ENCODE measurements at regions not wholly inside any gene's neighbourhood (a gene's known extent, or its start where the extent isn't known, plus 50 kb on each side); places are given as distances from the start of the nearest gene placed in this dataset.

DNA sequence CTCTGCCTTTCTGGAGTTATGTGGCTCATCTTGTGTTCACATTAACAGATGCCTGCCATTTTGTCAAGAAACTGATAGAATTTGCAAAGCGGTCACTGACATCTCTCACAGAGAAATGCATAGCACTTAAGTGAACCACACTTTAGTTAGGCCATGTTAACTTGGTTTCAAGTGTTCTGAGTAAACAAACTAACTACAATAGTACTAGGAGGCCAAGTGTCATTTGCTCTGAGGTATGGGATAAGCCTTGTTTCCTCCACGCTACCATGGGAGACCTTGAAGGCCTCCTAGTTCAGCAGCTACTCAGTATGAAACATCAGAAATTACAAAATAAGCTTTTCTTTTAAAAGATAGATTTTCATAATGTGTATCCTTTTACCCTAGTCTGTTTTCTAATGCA lies 143.5 kb upstream of the MARCKS start:
- TF ChIP-seq TAF1 (IDR thresholded peaks at IDR 0.05; ENCODE audit: borderline replicate concordance, insufficient read depth, low read length), result no peak
- TF ChIP-seq, protein P1, sequence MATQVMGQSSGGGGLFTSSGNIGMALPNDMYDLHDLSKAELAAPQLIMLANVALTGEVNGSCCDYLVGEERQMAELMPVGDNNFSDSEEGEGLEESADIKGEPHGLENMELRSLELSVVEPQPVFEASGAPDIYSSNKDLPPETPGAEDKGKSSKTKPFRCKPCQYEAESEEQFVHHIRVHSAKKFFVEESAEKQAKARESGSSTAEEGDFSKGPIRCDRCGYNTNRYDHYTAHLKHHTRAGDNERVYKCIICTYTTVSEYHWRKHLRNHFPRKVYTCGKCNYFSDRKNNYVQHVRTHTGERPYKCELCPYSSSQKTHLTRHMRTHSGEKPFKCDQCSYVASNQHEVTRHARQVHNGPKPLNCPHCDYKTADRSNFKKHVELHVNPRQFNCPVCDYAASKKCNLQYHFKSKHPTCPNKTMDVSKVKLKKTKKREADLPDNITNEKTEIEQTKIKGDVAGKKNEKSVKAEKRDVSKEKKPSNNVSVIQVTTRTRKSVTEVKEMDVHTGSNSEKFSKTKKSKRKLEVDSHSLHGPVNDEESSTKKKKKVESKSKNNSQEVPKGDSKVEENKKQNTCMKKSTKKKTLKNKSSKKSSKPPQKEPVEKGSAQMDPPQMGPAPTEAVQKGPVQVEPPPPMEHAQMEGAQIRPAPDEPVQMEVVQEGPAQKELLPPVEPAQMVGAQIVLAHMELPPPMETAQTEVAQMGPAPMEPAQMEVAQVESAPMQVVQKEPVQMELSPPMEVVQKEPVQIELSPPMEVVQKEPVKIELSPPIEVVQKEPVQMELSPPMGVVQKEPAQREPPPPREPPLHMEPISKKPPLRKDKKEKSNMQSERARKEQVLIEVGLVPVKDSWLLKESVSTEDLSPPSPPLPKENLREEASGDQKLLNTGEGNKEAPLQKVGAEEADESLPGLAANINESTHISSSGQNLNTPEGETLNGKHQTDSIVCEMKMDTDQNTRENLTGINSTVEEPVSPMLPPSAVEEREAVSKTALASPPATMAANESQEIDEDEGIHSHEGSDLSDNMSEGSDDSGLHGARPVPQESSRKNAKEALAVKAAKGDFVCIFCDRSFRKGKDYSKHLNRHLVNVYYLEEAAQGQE (IDR thresholded peaks at IDR 0.05; ENCODE audit: insufficient read depth in 1 of 2, low read depth in 2 of 2, low read length in 2 of 2), result no peak

DNA sequence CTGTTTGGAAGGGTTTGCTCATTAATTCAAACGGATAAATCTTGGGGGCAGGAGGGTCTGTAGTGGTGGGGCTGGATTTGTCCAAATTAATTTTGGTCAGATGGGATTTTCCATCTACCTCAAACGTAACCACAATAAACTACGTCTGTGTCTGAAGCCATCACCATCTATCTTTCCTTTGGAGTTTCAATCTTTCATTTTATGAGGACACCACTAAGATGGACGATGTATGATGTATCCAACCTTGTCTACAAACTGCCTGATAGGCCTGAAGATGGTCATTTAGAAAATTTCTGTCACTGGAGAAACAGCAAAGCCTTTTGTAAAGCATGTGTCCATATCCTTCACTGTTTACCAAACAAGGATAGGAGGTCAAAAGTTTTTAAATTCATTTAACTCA lies 138.6 kb upstream of the MARCKS start:
- TF ChIP-seq FOXP2 (optimal IDR thresholded peaks at IDR 0.05; ENCODE audit: borderline replicate concordance, extremely low read depth, extremely low read length, insufficient read depth) (no peak), TAF1 (IDR thresholded peaks at IDR 0.05; ENCODE audit: borderline replicate concordance, insufficient read depth, low read length) (no peak), POLR2AphosphoS5 (IDR thresholded peaks at IDR 0.05; ENCODE audit: low read depth, low read length) (no peak)
- TF ChIP-seq, protein P1 (IDR thresholded peaks at IDR 0.05; ENCODE audit: insufficient read depth in 1 of 2, low read depth in 2 of 2, low read length in 2 of 2), result no peak

DNA sequence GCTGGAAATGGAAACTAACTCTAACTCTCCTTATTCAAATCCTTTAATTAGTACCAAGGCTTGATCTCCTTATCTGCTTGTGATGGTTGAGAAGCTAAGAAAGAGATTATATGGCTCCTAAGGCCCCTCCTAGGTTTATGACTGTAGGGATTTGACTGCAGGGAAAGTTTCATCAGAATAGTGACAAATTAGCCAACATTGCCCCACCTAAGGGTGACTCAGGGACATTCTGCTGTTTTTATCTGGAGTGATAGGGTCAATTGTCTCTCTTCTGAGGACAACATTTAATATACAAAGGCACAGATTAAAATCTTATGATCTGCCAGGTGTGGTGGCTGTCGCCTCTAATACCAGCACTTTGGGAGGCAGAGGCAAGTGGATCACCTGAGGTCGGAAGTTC lies 138.1 kb upstream of the MARCKS start:
- no peak for TF ChIP-seq TAF1 (IDR thresholded peaks at IDR 0.05; ENCODE audit: borderline replicate concordance, insufficient read depth, low read length)
- no peak for TF ChIP-seq SIN3A (IDR thresholded peaks at IDR 0.05; ENCODE audit: borderline replicate concordance, insufficient read depth, low read length)
- TF ChIP-seq, protein P1 (IDR thresholded peaks at IDR 0.05; ENCODE audit: insufficient read depth in 1 of 2, low read depth in 2 of 2, low read length in 2 of 2), result no peak
- no peak for TF ChIP-seq FOXP2 (optimal IDR thresholded peaks at IDR 0.05; ENCODE audit: borderline replicate concordance, extremely low read depth, extremely low read length, insufficient read depth)
- no peak for TF ChIP-seq POLR2AphosphoS5 (IDR thresholded peaks at IDR 0.05; ENCODE audit: low read depth, low read length)

DNA sequence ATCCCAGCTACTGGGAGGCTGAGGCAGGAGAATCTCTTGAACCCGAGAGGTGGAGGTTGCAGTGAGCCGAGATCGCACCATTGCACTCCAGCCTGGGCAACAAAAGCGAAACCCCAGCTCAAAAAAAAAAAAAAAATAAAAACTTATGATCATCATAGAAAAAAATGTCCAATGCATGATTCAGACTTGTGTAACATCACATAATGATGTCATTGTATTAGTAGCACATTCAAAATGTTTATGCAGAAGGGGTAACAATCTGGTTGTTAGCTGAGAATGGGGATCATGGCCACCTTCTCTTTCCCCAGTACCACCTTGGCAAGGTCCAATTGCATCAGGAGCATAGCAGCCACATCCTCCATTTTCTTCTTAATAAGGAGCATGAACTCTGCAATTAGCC lies 137.6 kb upstream of the MARCKS start:
- TF ChIP-seq POLR2AphosphoS5 (IDR thresholded peaks at IDR 0.05; ENCODE audit: low read depth, low read length), result no peak
- TF ChIP-seq TAF1 (IDR thresholded peaks at IDR 0.05; ENCODE audit: borderline replicate concordance, insufficient read depth, low read length), result no peak
- TF ChIP-seq SIN3A (IDR thresholded peaks at IDR 0.05; ENCODE audit: borderline replicate concordance, insufficient read depth, low read length), result no peak
- TF ChIP-seq FOXP2 (optimal IDR thresholded peaks at IDR 0.05; ENCODE audit: borderline replicate concordance, extremely low read depth, extremely low read length, insufficient read depth), result no peak
- TF ChIP-seq, protein P1 (IDR thresholded peaks at IDR 0.05; ENCODE audit: insufficient read depth in 1 of 2, low read depth in 2 of 2, low read length in 2 of 2), result no peak

DNA sequence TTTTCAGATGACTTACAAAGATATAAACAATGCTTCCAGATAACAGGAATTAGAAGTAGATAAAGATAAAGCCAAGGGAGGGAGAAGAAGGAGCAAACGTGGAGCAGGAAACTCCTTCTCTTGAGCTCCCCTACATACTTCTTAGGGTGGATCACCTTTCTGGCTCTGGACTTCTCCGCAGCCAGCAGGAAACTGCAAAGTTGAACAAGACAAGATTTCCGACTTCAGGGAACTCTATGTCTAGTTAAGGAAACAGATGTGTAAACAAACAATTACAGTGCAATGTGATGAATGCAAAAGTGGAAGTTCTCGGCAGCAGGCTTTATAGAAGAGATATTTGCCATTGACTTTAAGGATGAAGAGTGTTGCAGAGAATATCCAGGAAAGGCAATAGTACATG lies 134.0 kb upstream of the MARCKS start:
- TF ChIP-seq SIN3A (IDR thresholded peaks at IDR 0.05; ENCODE audit: borderline replicate concordance, insufficient read depth, low read length), result no peak
- no peak for TF ChIP-seq TAF1 (IDR thresholded peaks at IDR 0.05; ENCODE audit: borderline replicate concordance, insufficient read depth, low read length)
- TF ChIP-seq, protein P1 (IDR thresholded peaks at IDR 0.05; ENCODE audit: insufficient read depth in 1 of 2, low read depth in 2 of 2, low read length in 2 of 2), result no peak
